A549 (cell line): ENCODE measurements at regions not wholly inside any gene's neighbourhood (a gene's known extent, or its start where the extent isn't known, plus 50 kb on each side); places are given as distances from the start of the nearest gene placed in this dataset.

Experiments used
- ATAC-seq, 2 experiments: fragments of 200-7000 bp in 1 of 2; fragments of >200 bp in 1 of 2; cut with Nextera tagmentation in 1 of 2; cut with Tn5 transposase in 1 of 2; 3 replicates each; pipeline versions ENCODE4 v1.8.0 to v1.9.1; 2018 to 2020; ENCODE audit warnings: mild to moderate bottlenecking in 1 of 2, moderate library complexity in 1 of 2
- CTCF ChIA-PET: fragments of 300-600 bp; sonication (Branson Sonifier 250); formaldehyde crosslinking; extraction: SDS; loops from one replicate; lab custom pipeline; 2021; ENCODE audit warnings: antibody characterized with exemption, inconsistent platforms; lab: Yijun Ruan, JAX
- POLR2A ChIA-PET: fragments of 350-600 bp; formaldehyde crosslinking; extraction: SDS; loops from one replicate; lab custom pipeline; 2021; ENCODE audit warnings: antibody characterized with exemption, inconsistent platforms; lab: Yijun Ruan, JAX
- DNase-seq, 2 experiments: peaks; one replicate each; pipeline versions ENCODE4 v3.0.0 to v3.0.0-alpha.2; 2011 to 2016; ENCODE audit warnings: low read depth in 1 of 2, low spot score in 1 of 2
- FAIRE-seq: peaks from 2 replicates; lab custom pipeline; 2011; peaks lifted over from hg19 to GRCh38; lab: Jason Lieb, UNC
- H3K27ac ChIP-seq, 2 experiments: fragments of >200 bp; sonication (Bioruptor Twin); formaldehyde crosslinking; 3 replicates each; pipeline ENCODE4 v1.5.1; 2016 to 2017
- H3K4me1 ChIP-seq: fragments of >200 bp; sonication (Bioruptor Twin); formaldehyde crosslinking; 3 replicates; pipeline ENCODE4 v1.6.1; 2016
- H3K4me2 ChIP-seq: fragments of >200 bp; sonication (Bioruptor Twin); formaldehyde crosslinking; 3 replicates; pipeline ENCODE4 v1.6.1; 2016
- H3K4me3 ChIP-seq: fragments of >200 bp; sonication (Bioruptor Twin); formaldehyde crosslinking; 3 replicates; pipeline ENCODE4 v1.5.1; 2016
- H3K9me3 ChIP-seq: fragments of >200 bp; sonication (Bioruptor Twin); formaldehyde crosslinking; 3 replicates; pipeline ENCODE4 v1.6.1; 2016
- BHLHE40 ChIP-seq: IDR thresholded peaks from 2 replicates; pipeline ENCODE4 v1.6.1; 2012; ENCODE audit warnings: low read depth, low read length, inconsistent platforms
- E2F6 ChIP-seq: IDR thresholded peaks from 2 replicates; pipeline ENCODE4 v1.6.1; 2012; ENCODE audit warnings: low read depth, borderline replicate concordance
- ESRRA ChIP-seq: fragments of 150-350 bp; IDR thresholded peaks from 2 replicates; pipeline ENCODE4 v1.6.1; 2014; ENCODE audit warnings: mild to moderate bottlenecking, low read length, borderline replicate concordance
- FOSL2 ChIP-seq, 2 experiments: fragments of 450-650 bp in 1 of 2; fragments of >200 bp in 1 of 2; sonication (Bioruptor Twin) in 1 of 2; formaldehyde crosslinking; IDR thresholded peaks; 2 replicates each; pipeline versions ENCODE4 v1.5.0 to v1.6.1; 2016 to 2020; ENCODE audit warnings: mild to moderate bottlenecking in 1 of 2, moderate library complexity in 1 of 2
- HEYL ChIP-seq: fragments of 250-450 bp; sonication (Bioruptor Pico); IDR thresholded peaks from 2 replicates; pipeline ENCODE4 v1.8.0; 2021; ENCODE audit warnings: mild to moderate bottlenecking, moderate library complexity
- HOXB5 ChIP-seq: fragments of 250-450 bp; sonication (Bioruptor Pico); IDR thresholded peaks from 2 replicates; pipeline ENCODE4 v1.5.0; 2020; ENCODE audit warnings: mild to moderate bottlenecking, moderate library complexity
- JUN ChIP-seq, 2 experiments: fragments of >200 bp; sonication (Bioruptor Twin); formaldehyde crosslinking; IDR thresholded peaks; 2 replicates in 1 of 2; 3 replicates in 1 of 2; pipeline ENCODE4 v1.6.1; 2016 to 2017
- JUNB ChIP-seq: fragments of >200 bp; sonication (Bioruptor Twin); formaldehyde crosslinking; IDR thresholded peaks from 2 replicates; pipeline ENCODE4 v1.6.1; 2016
- MAX ChIP-seq: IDR thresholded peaks from 2 replicates; pipeline ENCODE4 v1.6.1; 2012
- MYC ChIP-seq: IDR thresholded peaks from 2 replicates; pipeline ENCODE4 v1.6.1; 2012; ENCODE audit warnings: mild to moderate bottlenecking, inconsistent platforms, low read length, improper control_type of control experiment, borderline replicate concordance
- POLR2A ChIP-seq: IDR thresholded peaks from 2 replicates; pipeline ENCODE4 v1.6.1; 2012; ENCODE audit warnings: mild to moderate bottlenecking, low read length
- RARB ChIP-seq: fragments of 250-450 bp; sonication (Bioruptor Pico); IDR thresholded peaks from 2 replicates; pipeline ENCODE4 v1.8.0; 2021; ENCODE audit warnings: mild to moderate bottlenecking, moderate library complexity
- REST ChIP-seq: fragments of 200-600 bp; sonication (generic); IDR thresholded peaks from 2 replicates; pipeline ENCODE4 v1.6.1; 2016; ENCODE audit warnings: antibody characterized with exemption, mild to moderate bottlenecking, moderate library complexity
- SMC3 ChIP-seq: fragments of >200 bp; sonication (Bioruptor Twin); formaldehyde crosslinking; IDR thresholded peaks from 3 replicates; pipeline ENCODE4 v1.6.1; 2018; ENCODE audit warnings: inconsistent platforms
- TFCP2L1 ChIP-seq: fragments of 250-450 bp; sonication (Bioruptor Pico); IDR thresholded peaks from 2 replicates; pipeline ENCODE4 v1.5.0; 2021; ENCODE audit warnings: mild to moderate bottlenecking
- TP53 ChIP-seq: fragments of 250-450 bp; sonication (Bioruptor Pico); IDR thresholded peaks from 2 replicates; pipeline ENCODE4 v1.5.0; 2021; ENCODE audit warnings: mild to moderate bottlenecking, moderate library complexity
- ZFP36 ChIP-seq: fragments of 450-650 bp; IDR thresholded peaks from 2 replicates; pipeline ENCODE4 v1.6.1; 2014; ENCODE audit warnings: borderline replicate concordance; ENCODE audit not compliant: partially characterized antibody
- ZNF302 ChIP-seq: fragments of 250-450 bp; sonication (Bioruptor Pico); IDR thresholded peaks from 2 replicates; pipeline ENCODE4 v1.9.0; 2021; ENCODE audit warnings: inconsistent platforms, mild to moderate bottlenecking, moderate library complexity
- WGBS: methylation state at CpG from one replicate; pipeline ENCODE4 v1.1.6; 2017; ENCODE audit errors: missing lambda C conversion rate; 5-methylcytosine and 5-hydroxymethylcytosine counted together
- TF ChIP-seq, protein P1 (sequence below): fragments of >200 bp; sonication (Bioruptor Twin); formaldehyde crosslinking; IDR thresholded peaks from 3 replicates; pipeline ENCODE4 v1.6.1; 2016
- TF ChIP-seq, protein P2 (sequence below): fragments of 250-450 bp; sonication (Bioruptor Pico); IDR thresholded peaks from 2 replicates; pipeline ENCODE4 v1.5.0; 2020; ENCODE audit warnings: low read depth, mild to moderate bottlenecking, moderate library complexity
- TF ChIP-seq, protein P3 (sequence below): IDR thresholded peaks from 2 replicates; pipeline ENCODE4 v1.6.1; 2012

DNA sequence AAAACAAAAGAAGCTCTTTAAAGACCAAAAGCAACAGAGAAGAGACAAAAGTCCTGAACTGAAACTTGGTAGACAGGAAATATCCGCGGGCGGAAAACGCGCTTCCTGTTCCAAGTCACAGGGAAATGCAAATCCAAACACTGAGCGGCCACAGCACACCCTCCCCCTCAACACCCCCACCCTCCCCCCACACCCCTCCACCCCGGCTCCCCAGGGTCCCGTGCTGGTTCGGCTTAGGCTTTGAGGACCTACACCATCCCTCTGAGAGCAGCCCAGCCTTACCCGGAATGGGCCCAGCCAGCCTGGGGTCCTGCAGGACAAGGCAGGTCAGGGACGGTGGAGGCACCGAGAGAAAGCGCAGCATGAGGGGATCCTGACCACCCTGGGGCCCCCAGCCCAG is 160.4 kb downstream of the BRD1 start (continued):
- TF ChIP-seq, protein P1, sequence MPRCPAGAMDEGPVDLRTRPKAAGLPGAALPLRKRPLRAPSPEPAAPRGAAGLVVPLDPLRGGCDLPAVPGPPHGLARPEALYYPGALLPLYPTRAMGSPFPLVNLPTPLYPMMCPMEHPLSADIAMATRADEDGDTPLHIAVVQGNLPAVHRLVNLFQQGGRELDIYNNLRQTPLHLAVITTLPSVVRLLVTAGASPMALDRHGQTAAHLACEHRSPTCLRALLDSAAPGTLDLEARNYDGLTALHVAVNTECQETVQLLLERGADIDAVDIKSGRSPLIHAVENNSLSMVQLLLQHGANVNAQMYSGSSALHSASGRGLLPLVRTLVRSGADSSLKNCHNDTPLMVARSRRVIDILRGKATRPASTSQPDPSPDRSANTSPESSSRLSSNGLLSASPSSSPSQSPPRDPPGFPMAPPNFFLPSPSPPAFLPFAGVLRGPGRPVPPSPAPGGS: no peak
- TF ChIP-seq MAX (no peak), HEYL (CRISPR knock-in tag) (no peak)

GRCh38 chr22:49666146-49666809 is 161.4 kb downstream of the BRD1 start:
- Histone ChIP-seq H3K27ac (no peak overlapping the region), H3K9me3 (no peaks in the 10 kb centered on the region)
- POLR2A ChIA-PET: no interaction called here
- no peak for TF ChIP-seq MAX
- no peak for TF ChIP-seq E2F6
- TF ChIP-seq FOSL2 (IDR thresholded peaks at IDR 0.05): no peak
- TF ChIP-seq FOSL2 (CRISPR knock-in tag; IDR thresholded peaks at IDR 0.05): no peak
- no peak for TF ChIP-seq TP53 (CRISPR knock-in tag)
- TF ChIP-seq, all 56 proteins: peak for 0
- Histone ChIP-seq H3K4me1 (no peaks in the 10 kb centered on the region), H3K4me3 (no peak overlapping the region), H3K4me2 (no peak overlapping the region)
- no peak for ATAC-seq
- CTCF ChIA-PET: no interaction called here
- DNase-seq: no peak
- FAIRE-seq: no peak
- 27% methylated on average over 11 of the region's 11 CpGs for WGBS

DNA sequence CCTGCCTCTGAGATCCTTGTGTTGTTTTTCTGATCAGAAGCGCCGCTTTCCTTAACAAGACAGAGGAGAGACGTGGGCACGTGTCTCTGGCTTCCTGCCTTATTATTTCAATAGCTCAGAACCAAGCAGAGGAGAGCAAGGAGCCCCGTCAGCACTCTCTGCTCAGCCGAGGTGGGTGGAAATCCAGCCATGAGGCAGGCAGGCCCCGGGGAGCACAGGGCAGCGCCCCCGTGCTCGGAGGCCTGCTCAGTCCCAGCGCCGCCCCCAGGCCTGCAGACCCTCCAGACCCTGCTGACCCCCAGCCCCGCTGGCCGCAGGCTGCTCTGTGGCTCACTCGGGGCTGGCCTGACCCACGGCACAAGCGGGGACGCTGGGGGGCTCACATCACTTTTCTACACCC is 162.8 kb downstream of the BRD1 start:
- H3K4me1 ChIP-seq: no peaks in the 10 kb centered on the region
- TF ChIP-seq, protein P2, sequence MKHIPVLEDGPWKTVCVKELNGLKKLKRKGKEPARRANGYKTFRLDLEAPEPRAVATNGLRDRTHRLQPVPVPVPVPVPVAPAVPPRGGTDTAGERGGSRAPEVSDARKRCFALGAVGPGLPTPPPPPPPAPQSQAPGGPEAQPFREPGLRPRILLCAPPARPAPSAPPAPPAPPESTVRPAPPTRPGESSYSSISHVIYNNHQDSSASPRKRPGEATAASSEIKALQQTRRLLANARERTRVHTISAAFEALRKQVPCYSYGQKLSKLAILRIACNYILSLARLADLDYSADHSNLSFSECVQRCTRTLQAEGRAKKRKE (CRISPR knock-in tag): no peak
- TF ChIP-seq RARB (no peak), ZFP36 (no peak)
- TF ChIP-seq, all 56 proteins: peak for 0
- no peak overlapping the region for H3K27ac ChIP-seq
- WGBS: 40% methylated on average over 7 of the region's 18 CpGs
- FAIRE-seq: no peak
- no peak for DNase-seq
- no peak overlapping the region for H3K4me3 ChIP-seq
- POLR2A ChIA-PET: no interaction called here
- CTCF ChIA-PET: interaction anchor here (1.2 kb wide), 1 partner anchor 32 kb away, joined by 3 read pairs; no protein-coding TSS in a partner anchor
- ATAC-seq: no peak
- no peaks in the 10 kb centered on the region for H3K9me3 ChIP-seq
- H3K4me2 ChIP-seq: no peak overlapping the region

DNA sequence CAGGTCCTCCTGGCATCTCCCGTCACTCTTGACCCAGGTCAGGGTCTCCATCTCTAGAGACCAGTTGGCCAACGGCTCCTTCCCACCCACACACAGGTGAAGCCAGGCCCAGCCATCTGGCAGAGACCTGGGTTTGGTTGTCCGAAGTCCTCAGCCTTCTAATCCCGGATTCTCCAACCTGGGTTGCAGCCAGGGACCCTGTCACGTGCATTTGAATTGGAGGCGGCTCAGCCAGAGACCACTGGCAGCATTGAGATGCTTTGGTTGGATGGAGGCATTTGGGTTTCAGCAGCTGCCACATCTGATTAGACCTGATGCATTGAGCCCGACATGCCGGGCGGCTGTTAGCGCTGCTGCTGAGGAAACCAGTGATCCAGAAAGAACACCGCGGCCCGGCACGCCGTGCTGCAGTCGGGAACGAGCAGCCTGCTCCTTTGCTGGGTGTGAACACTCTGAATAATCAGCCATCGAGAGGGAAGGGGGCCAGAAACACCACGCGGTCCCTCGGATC is 163.2 kb downstream of the BRD1 start:
- Histone ChIP-seq H3K4me1 (no peaks in the 10 kb centered on the region), H3K9me3 (no peaks in the 10 kb centered on the region), H3K4me2 (no peak overlapping the region), H3K27ac (no peak overlapping the region), H3K4me3 (no peak overlapping the region)
- ATAC-seq: no peak
- no peak for FAIRE-seq
- no peak for DNase-seq
- POLR2A ChIA-PET: no interaction called here
- 65% methylated on average over 16 of the region's 21 CpGs for WGBS
- TF ChIP-seq POLR2A (no peak), ZFP36 (no peak), ZNF302 (no peak), ESRRA (no peak), BHLHE40 (no peak), JUNB (no peak), REST (no peak), SMC3 (no peak), HOXB5 (CRISPR knock-in tag) (no peak), MYC (no peak), HEYL (CRISPR knock-in tag) (no peak), TFCP2L1 (CRISPR knock-in tag) (no peak), JUN (IDR thresholded peaks at IDR 0.05) (no peak), FOSL2 (IDR thresholded peaks at IDR 0.05) (no peak), FOSL2 (CRISPR knock-in tag; IDR thresholded peaks at IDR 0.05) (no peak)
- TF ChIP-seq, protein P3, sequence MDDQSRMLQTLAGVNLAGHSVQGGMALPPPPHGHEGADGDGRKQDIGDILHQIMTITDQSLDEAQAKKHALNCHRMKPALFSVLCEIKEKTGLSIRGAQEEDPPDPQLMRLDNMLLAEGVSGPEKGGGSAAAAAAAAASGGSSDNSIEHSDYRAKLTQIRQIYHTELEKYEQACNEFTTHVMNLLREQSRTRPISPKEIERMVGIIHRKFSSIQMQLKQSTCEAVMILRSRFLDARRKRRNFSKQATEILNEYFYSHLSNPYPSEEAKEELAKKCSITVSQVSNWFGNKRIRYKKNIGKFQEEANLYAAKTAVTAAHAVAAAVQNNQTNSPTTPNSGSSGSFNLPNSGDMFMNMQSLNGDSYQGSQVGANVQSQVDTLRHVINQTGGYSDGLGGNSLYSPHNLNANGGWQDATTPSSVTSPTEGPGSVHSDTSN: no peak
- CTCF ChIA-PET: interaction anchor here (1.2 kb wide), 1 partner anchor 32 kb away, joined by 3 read pairs; no protein-coding TSS in a partner anchor
